ENCODE measurements at regions not wholly inside any gene's neighbourhood (a gene's known extent, or its start where the extent isn't known, plus 50 kb on each side); places are given as distances from the start of the nearest gene placed in this dataset.

DNA sequence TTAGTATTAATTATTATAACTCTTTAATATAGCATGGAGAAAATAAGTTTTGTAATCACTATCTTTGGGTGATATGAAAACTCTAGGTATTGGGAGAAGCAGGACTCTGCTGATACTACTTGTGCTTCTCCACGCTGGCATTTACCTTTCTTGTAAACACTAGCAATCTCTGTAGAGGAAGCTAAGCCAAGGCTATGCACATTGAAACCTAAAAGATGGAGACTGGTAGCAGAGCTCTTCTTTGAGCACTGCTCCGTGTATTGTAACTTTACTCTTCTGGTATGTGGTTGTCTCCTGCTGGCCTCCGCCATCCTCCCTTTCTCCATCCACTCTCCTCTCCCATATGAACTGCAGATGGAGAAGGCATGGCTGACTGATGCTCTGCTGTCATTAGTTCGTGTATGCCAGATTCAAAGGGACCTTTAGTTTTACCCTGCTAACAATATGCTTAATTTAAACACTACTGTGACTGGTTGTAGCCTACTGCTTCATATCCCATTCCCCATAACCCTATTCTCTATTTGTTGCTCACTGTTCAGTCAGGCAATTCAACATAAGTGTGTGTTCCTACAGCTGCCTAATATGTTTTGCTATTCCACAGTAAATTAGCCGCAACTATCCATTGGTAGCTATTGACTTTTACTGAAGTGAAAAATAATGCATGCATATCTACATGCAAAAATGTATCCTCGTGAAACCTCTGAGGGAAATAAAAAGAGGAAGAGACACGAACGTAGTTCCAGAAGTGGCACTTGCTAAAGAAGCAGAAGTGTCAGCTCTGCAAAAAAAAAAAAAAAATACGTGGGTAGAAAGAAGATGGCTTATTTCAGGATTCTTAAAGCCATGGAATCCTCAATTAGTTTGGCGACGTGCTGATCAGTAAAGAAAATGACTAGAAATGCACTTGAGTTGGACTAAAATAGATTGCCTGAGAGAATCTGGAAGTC is 55.6 kb upstream of the CCSER1 start:
- TF ChIP-seq EZH2phosphoT487 (IDR thresholded peaks at IDR 0.05; ENCODE audit: borderline replicate concordance, low read length) (no peak), EZH2 (IDR thresholded peaks at IDR 0.05; ENCODE audit: low read length, unreplicated experiment) (no peak)
- TF ChIP-seq, protein P1, sequence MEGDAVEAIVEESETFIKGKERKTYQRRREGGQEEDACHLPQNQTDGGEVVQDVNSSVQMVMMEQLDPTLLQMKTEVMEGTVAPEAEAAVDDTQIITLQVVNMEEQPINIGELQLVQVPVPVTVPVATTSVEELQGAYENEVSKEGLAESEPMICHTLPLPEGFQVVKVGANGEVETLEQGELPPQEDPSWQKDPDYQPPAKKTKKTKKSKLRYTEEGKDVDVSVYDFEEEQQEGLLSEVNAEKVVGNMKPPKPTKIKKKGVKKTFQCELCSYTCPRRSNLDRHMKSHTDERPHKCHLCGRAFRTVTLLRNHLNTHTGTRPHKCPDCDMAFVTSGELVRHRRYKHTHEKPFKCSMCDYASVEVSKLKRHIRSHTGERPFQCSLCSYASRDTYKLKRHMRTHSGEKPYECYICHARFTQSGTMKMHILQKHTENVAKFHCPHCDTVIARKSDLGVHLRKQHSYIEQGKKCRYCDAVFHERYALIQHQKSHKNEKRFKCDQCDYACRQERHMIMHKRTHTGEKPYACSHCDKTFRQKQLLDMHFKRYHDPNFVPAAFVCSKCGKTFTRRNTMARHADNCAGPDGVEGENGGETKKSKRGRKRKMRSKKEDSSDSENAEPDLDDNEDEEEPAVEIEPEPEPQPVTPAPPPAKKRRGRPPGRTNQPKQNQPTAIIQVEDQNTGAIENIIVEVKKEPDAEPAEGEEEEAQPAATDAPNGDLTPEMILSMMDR (conservative IDR thresholded peaks at IDR 0.05; ENCODE audit: low read depth, low read length): no peak
- H3K79me2 ChIP-seq (ENCODE audit: low read length): no peaks in the 10 kb centered on the region
- no peaks in the 10 kb centered on the region for H4K20me1 ChIP-seq (ENCODE audit: low read length)
- no peaks in the 10 kb centered on the region for H3K9me3 ChIP-seq (ENCODE audit: low read length)
- H3F3A ChIP-seq (ENCODE audit: low read length, unreplicated experiment): no peaks in the 10 kb centered on the region
- no peak overlapping the region for H3K9ac ChIP-seq (ENCODE audit: low read length)
- no peak overlapping the region for H3K4me3 ChIP-seq (ENCODE audit: low read length)
- no peak overlapping the region for H3K27ac ChIP-seq (ENCODE audit: low read length)
- no TSS peak for BruUV-seq (replicated peaks)
- DNase-seq: no peak
- H2AFZ ChIP-seq (ENCODE audit: low read length): no peak overlapping the region
- ATAC-seq: no peak
- POLR2A ChIA-PET (ENCODE audit: unreplicated experiment): no interaction called here
- intact Hi-C loops (cut with micrococcal nuclease): no loop called here
- H3K4me2 ChIP-seq (ENCODE audit: low read length): no peak overlapping the region
- peaks cover 14% of the 10 kb centered on the region; the same call in 1 of the 2 replicates for H3K27me3 ChIP-seq (ENCODE audit: low read length)
- H3K36me3 ChIP-seq (ENCODE audit: low read depth, low read length): no peaks in the 10 kb centered on the region
- H3K9me2 ChIP-seq (replicated peaks; ENCODE audit: low read length): no peaks in the 10 kb centered on the region
- peaks cover 10% of the 10 kb centered on the region; the same call in 1 of the 2 replicates for H3K4me1 ChIP-seq (ENCODE audit: insufficient read depth, low read length)
- CTCF ChIA-PET: no interaction called here

DNA sequence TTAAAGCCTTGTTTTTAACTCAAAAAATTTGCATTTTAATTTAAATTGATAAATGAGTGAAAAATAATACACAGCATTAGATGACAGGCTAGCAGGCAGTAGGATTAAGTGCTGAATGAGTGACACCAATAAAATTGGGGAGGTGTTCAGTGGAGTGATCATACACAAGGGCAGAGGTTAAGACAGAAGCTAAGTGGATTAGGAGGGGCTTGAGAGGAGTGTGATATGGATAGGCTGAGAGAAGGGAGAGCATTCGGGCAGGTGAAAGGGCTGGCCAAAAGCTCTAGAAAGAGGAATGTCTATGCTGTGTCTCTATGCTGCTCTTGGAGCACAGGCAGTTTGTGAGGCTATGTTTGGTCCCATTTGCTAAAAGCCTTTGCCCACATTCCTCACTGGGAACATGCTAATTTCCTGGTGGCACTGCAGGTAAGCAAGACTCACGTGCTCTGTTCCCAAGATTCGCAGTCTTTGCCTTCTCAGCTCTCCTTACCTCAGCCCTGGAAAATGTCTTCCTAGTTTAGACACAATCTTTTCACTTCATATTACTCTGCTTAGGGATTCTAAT is 52.8 kb upstream of the CCSER1 start:
- Histone ChIP-seq H3K79me2 (ENCODE audit: low read length) (no peaks in the 10 kb centered on the region), H2AFZ (ENCODE audit: low read length) (no peak overlapping the region), H3K27ac (ENCODE audit: low read length) (no peak overlapping the region), H3F3A (ENCODE audit: low read length, unreplicated experiment) (no peaks in the 10 kb centered on the region), H4K20me1 (ENCODE audit: low read length) (no peaks in the 10 kb centered on the region), H3K4me2 (ENCODE audit: low read length) (no peak overlapping the region), H3K27me3 (ENCODE audit: low read length) (peaks cover 14% of the 10 kb centered on the region; the same call in 1 of the 2 replicates), H3K9me3 (ENCODE audit: low read length) (no peaks in the 10 kb centered on the region), H3K36me3 (ENCODE audit: low read depth, low read length) (no peaks in the 10 kb centered on the region), H3K9ac (ENCODE audit: low read length) (no peak overlapping the region), H3K9me2 (replicated peaks; ENCODE audit: low read length) (no peaks in the 10 kb centered on the region), H3K4me1 (ENCODE audit: insufficient read depth, low read length) (peaks cover 11% of the 10 kb centered on the region; the same call in 1 of the 2 replicates), H3K4me3 (ENCODE audit: low read length) (no peak overlapping the region)
- ChIA-PET CTCF (no interaction called here), POLR2A (ENCODE audit: unreplicated experiment) (no interaction called here)
- DNase-seq (no peak), ATAC-seq (no peak)
- TF ChIP-seq EZH2phosphoT487 (IDR thresholded peaks at IDR 0.05; ENCODE audit: borderline replicate concordance, low read length): no peak
- TF ChIP-seq, protein P1 (conservative IDR thresholded peaks at IDR 0.05; ENCODE audit: low read depth, low read length): no peak
- TF ChIP-seq EZH2 (IDR thresholded peaks at IDR 0.05; ENCODE audit: low read length, unreplicated experiment): no peak
- no TSS peak for BruUV-seq (replicated peaks)
- intact Hi-C loops (cut with micrococcal nuclease): no loop called here

All from PC-3 (cell line).